ENCODE measurements at regions not wholly inside any gene's neighbourhood (a gene's known extent, or its start where the extent isn't known, plus 50 kb on each side); places are given as distances from the start of the nearest gene placed in this dataset.
A peak's percentile ranks its signal among the peaks of the same experiment; 100 is the strongest.

- Histone ChIP-seq H3K4me1 (ENCODE audit: insufficient read depth, low read length, poor library complexity, severe bottlenecking) (peaks cover 4% of the 10 kb centered on the region), H3K4me3 (ENCODE audit: low read depth, low read length, poor library complexity, severe bottlenecking) (peak overlapping the region; percentile 43), H3K36me3 (ENCODE audit: insufficient read depth, low read length, poor library complexity, severe bottlenecking) (no peaks in the 10 kb centered on the region), H3K9me3 (ENCODE audit: low read depth, low read length, poor library complexity, severe bottlenecking) (no peaks in the 10 kb centered on the region), H3K27me3 (replicated peaks; ENCODE audit: insufficient read depth, low read depth, low read length, poor library complexity) (peaks cover 44% of the 10 kb centered on the region), H3K27ac (ENCODE audit: low read depth, low read length, poor library complexity, severe bottlenecking) (no peak overlapping the region)
- TF ChIP-seq EZH2 (IDR thresholded peaks at IDR 0.05; ENCODE audit: borderline replicate concordance, low read depth, low read length, poor library complexity, severe bottlenecking) (peak; percentile 74), CTCF (conservative IDR thresholded peaks at IDR 0.05; ENCODE audit: low read depth, low read length) (no peak)
- BruUV-seq (replicated peaks), result no TSS peak
- DNase-seq (ENCODE audit: low spot score), result peak; percentile 41
- POLR2A ChIA-PET (ENCODE audit: low non-redundant PET), result no interaction called here
- CTCF ChIA-PET, result interaction anchor here (0.7 kb wide), 1 partner anchor 349 kb away, joined by 3 read pairs; no protein-coding TSS in a partner anchor
- intact Hi-C loops (cut with micrococcal nuclease; ENCODE audit: unreplicated experiment), result no loop called here
These were observed 139.2 kb upstream of the PALM2AKAP2 start for GRCh38 chr9:109640580-109641371.

GRCh38 chr9:109641372-109641659 lies 138.7 kb upstream of the PALM2AKAP2 start:
- Histone ChIP-seq H3K4me3 (ENCODE audit: low read depth, low read length, poor library complexity, severe bottlenecking) (peak overlapping the region; percentile 43), H3K36me3 (ENCODE audit: insufficient read depth, low read length, poor library complexity, severe bottlenecking) (no peaks in the 10 kb centered on the region), H3K27me3 (replicated peaks; ENCODE audit: insufficient read depth, low read depth, low read length, poor library complexity) (peaks cover 44% of the 10 kb centered on the region), H3K27ac (ENCODE audit: low read depth, low read length, poor library complexity, severe bottlenecking) (no peak overlapping the region), H3K4me1 (ENCODE audit: insufficient read depth, low read length, poor library complexity, severe bottlenecking) (peaks cover 4% of the 10 kb centered on the region), H3K9me3 (ENCODE audit: low read depth, low read length, poor library complexity, severe bottlenecking) (no peaks in the 10 kb centered on the region)
- TF ChIP-seq CTCF (conservative IDR thresholded peaks at IDR 0.05; ENCODE audit: low read depth, low read length) (no peak), EZH2 (IDR thresholded peaks at IDR 0.05; ENCODE audit: borderline replicate concordance, low read depth, low read length, poor library complexity, severe bottlenecking) (no peak)
- intact Hi-C loops (cut with micrococcal nuclease; ENCODE audit: unreplicated experiment), result no loop called here
- POLR2A ChIA-PET (ENCODE audit: low non-redundant PET), result no interaction called here
- CTCF ChIA-PET, result no interaction called here
- no peak for DNase-seq (ENCODE audit: low spot score)
- no TSS peak for BruUV-seq (replicated peaks)

- no peaks in the 10 kb centered on the region for H3K27me3 ChIP-seq (replicated peaks; ENCODE audit: insufficient read depth, low read depth, low read length, poor library complexity)
- H3K9me3 ChIP-seq (ENCODE audit: low read depth, low read length, poor library complexity, severe bottlenecking), result no peaks in the 10 kb centered on the region
- ChIA-PET POLR2A (ENCODE audit: low non-redundant PET) (no interaction called here), CTCF (interaction anchor here (1.4 kb wide), 1 partner anchor 78 kb away, joined by 3 read pairs; no protein-coding TSS in a partner anchor)
- TF ChIP-seq EZH2 (IDR thresholded peaks at IDR 0.05; ENCODE audit: borderline replicate concordance, low read depth, low read length, poor library complexity, severe bottlenecking) (no peak), CTCF (conservative IDR thresholded peaks at IDR 0.05; ENCODE audit: low read depth, low read length) (no peak)
- BruUV-seq (replicated peaks), result no TSS peak
- H3K27ac ChIP-seq (ENCODE audit: low read depth, low read length, poor library complexity, severe bottlenecking), result no peak overlapping the region
- no peaks in the 10 kb centered on the region for H3K36me3 ChIP-seq (ENCODE audit: insufficient read depth, low read length, poor library complexity, severe bottlenecking)
- H3K4me3 ChIP-seq (ENCODE audit: low read depth, low read length, poor library complexity, severe bottlenecking), result no peak overlapping the region
- no peak for DNase-seq (ENCODE audit: low spot score)
- intact Hi-C loops (cut with micrococcal nuclease; ENCODE audit: unreplicated experiment), result no loop called here
- H3K4me1 ChIP-seq (ENCODE audit: insufficient read depth, low read length, poor library complexity, severe bottlenecking), result no peaks in the 10 kb centered on the region
These were observed 127.9 kb upstream of the PALM2AKAP2 start for GRCh38 chr9:109652112-109652511.
